Activated T-cell treated with anti-CD3 and anti-CD28 coated beads, Interleukin-2, amount 50 U/mL, for 72 hours (primary cell): ENCODE measurements at regions not wholly inside any gene's neighbourhood (a gene's known extent, or its start where the extent isn't known, plus 50 kb on each side); places are given as distances from the start of the nearest gene placed in this dataset.

Source experiments
- ATAC-seq, 2 donors: fragments of 150-1000 bp; cut with Tn5 transposase; replicated peaks in 1 of 2; 2 replicates each; pipeline ENCODE4 v1.10.0; 2021; ENCODE audit warnings: moderate library complexity in 2 of 2, mild to moderate bottlenecking in 1 of 2
- DNase-seq, 2 donors: peaks; one replicate each; pipeline ENCODE4 v3.0.0; 2021 to 2022; ENCODE audit warnings: mixed read lengths in 1 of 2
- H3K27ac Mint-ChIP-seq: one replicate; pipeline ENCODE4 v1.8.0; 2022; ENCODE audit warnings: mild to moderate bottlenecking, moderate library complexity, mixed read lengths
- H3K27me3 Mint-ChIP-seq: one replicate; pipeline ENCODE4 v1.8.0; 2022; ENCODE audit warnings: low read depth, mixed read lengths
- H3K36me3 Mint-ChIP-seq, 2 donors: one replicate each; pipeline ENCODE4 v1.8.0; 2022; ENCODE audit warnings: mixed read lengths in 2 of 2, mild to moderate bottlenecking in 1 of 2; ENCODE audit not compliant: insufficient read depth in 2 of 2
- H3K4me1 Mint-ChIP-seq: one replicate; pipeline ENCODE4 v1.8.0; 2022; ENCODE audit warnings: low read depth, mixed read lengths
- H3K4me3 Mint-ChIP-seq, 2 donors: one replicate each; pipeline ENCODE4 v1.8.0; 2022; ENCODE audit warnings: mild to moderate bottlenecking in 2 of 2, mixed read lengths in 2 of 2, moderate library complexity in 2 of 2
- H3K9me3 Mint-ChIP-seq, 2 donors: one replicate each; pipeline ENCODE4 v1.8.0; 2022; ENCODE audit warnings: mixed read lengths in 2 of 2

GRCh38 chr11:121714351-121714750 lies 261.6 kb upstream of the SORL1-AS1 start:
- H3K36me3 Mint-ChIP-seq, result no peaks in the 10 kb centered on the region
- no peaks in the 10 kb centered on the region for H3K4me1 Mint-ChIP-seq
- H3K4me3 Mint-ChIP-seq, result no peak overlapping the region
- peaks cover 11% of the 10 kb centered on the region for H3K27me3 Mint-ChIP-seq
- peaks cover 0 to 5% of the 10 kb centered on the region in 2 donors for H3K9me3 Mint-ChIP-seq
- H3K27ac Mint-ChIP-seq, result no peak overlapping the region
- ATAC-seq (no peak), DNase-seq (no peak)

DNA sequence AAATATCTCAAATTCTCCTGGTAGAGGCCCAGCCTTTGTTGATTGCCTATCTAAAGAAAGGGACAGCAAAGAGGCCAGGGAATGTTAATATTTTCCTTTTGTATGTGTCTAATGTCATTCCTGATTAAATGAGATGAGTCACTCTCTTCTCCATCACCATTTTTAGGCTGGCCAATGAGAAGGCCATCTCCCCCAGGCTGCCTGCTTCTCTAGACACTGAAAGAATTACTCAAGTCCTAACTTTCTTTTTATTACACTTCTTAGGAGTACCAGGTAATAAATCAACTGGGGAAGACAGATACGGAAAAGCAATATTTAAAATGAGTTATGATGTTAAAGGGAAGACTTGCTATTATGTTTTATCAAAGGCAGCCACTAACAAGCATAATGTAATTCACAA lies 259.2 kb upstream of the SORL1-AS1 start:
- DNase-seq (no peak), ATAC-seq (no peak)
- Mint-ChIP-seq H3K27ac (no peak overlapping the region), H3K36me3 (no peaks in the 10 kb centered on the region), H3K9me3 (peaks cover 0 to 3% of the 10 kb centered on the region in 2 donors), H3K4me1 (no peaks in the 10 kb centered on the region), H3K4me3 (no peak overlapping the region), H3K27me3 (peaks cover 11% of the 10 kb centered on the region)

GRCh38 chr11:121711236-121711635 lies 258.5 kb upstream of the SORL1-AS1 start:
- Mint-ChIP-seq H3K27me3 (peaks cover 11% of the 10 kb centered on the region), H3K4me1 (no peaks in the 10 kb centered on the region), H3K4me3 (no peak overlapping the region), H3K9me3 (peaks cover 0 to 3% of the 10 kb centered on the region in 2 donors), H3K36me3 (no peaks in the 10 kb centered on the region), H3K27ac (no peak overlapping the region)
- no peak for DNase-seq
- ATAC-seq, result no peak

DNA sequence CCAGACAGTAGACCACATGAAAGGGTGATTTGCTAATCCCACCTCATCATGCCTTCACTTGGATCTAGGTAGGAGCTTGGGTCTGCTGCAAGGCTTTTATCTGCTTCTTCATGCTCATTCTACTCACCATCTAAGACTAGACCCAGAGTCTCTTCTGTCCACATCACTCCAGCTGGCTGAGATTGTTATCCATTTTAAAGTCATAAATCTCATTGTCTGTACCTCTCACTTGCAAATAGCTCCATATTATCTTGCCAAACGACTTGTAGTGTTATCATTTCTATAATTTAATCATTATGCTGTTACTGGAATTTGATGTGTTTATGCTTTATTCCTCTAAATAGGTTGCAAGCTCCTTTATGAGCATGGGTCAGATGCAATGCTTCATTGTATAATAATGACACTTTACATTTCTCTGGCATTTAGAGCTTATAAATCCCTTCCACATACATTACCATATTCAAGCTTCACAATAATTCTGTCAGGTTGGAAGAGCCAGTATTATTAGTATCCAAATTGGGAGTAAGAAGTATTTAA lies 254.2 kb upstream of the SORL1-AS1 start:
- DNase-seq (no peak), ATAC-seq (no peak)
- no peak overlapping the region for H3K4me3 Mint-ChIP-seq
- H3K27ac Mint-ChIP-seq, result no peak overlapping the region
- no peaks in the 10 kb centered on the region for H3K4me1 Mint-ChIP-seq
- H3K36me3 Mint-ChIP-seq, result no peaks in the 10 kb centered on the region
- H3K9me3 Mint-ChIP-seq, result no peaks in the 10 kb centered on the region
- peaks cover 16% of the 10 kb centered on the region for H3K27me3 Mint-ChIP-seq

DNA sequence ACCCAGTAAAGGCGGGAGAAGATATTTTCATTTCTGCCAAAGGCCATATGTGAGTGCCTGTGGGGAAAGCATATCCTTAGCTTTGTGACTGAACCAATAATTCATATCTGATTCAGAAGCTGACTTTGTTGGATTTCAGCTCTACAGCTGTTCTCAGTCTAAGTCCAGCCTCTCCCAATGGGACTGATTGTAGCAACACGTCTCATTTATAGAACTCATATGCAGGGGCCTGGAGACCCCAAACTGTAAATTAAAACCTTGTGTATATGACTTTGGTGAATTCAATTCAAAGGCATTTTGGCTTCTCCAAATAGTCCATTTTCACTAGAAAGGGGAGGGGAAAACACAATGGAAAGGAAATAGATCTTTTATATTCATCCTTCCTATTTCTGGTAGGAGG lies 250.4 kb upstream of the SORL1-AS1 start:
- H3K36me3 Mint-ChIP-seq, result no peaks in the 10 kb centered on the region
- no peak overlapping the region for H3K27ac Mint-ChIP-seq
- DNase-seq (no peak), ATAC-seq (no peak)
- no peaks in the 10 kb centered on the region for H3K9me3 Mint-ChIP-seq
- H3K4me1 Mint-ChIP-seq, result no peaks in the 10 kb centered on the region
- H3K4me3 Mint-ChIP-seq, result no peak overlapping the region
- peaks cover 28% of the 10 kb centered on the region for H3K27me3 Mint-ChIP-seq

DNA sequence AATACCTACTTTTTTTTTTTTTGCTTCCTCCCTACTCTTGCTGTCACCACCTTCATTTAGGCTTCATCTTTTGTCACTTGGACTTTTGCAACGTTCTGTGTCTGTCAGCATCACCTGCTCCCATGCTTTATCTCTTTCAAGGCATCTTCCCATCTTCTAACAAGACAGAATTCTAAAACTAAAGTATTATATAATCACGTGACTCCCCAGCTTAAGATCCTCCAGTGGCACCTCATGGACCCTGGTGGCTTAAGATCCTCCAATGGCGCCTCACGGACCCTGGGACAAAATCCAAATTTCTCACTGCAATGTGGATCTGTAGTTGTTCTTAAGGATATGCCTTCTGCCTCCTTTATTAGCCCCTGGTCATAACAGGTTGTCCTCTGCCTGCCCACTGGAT lies 248.2 kb upstream of the SORL1-AS1 start:
- no peaks in the 10 kb centered on the region for H3K9me3 Mint-ChIP-seq
- DNase-seq, result no peak
- ATAC-seq, result no peak
- H3K27ac Mint-ChIP-seq, result no peak overlapping the region
- no peak overlapping the region for H3K4me3 Mint-ChIP-seq
- no peaks in the 10 kb centered on the region for H3K36me3 Mint-ChIP-seq
- H3K27me3 Mint-ChIP-seq, result peaks cover 28% of the 10 kb centered on the region
- H3K4me1 Mint-ChIP-seq, result no peaks in the 10 kb centered on the region

- H3K27me3 Mint-ChIP-seq, result peaks cover 28% of the 10 kb centered on the region
- no peak overlapping the region for H3K4me3 Mint-ChIP-seq
- no peak for ATAC-seq
- H3K36me3 Mint-ChIP-seq, result no peaks in the 10 kb centered on the region
- no peak for DNase-seq
- H3K4me1 Mint-ChIP-seq, result no peaks in the 10 kb centered on the region
- H3K9me3 Mint-ChIP-seq, result no peaks in the 10 kb centered on the region
- no peak overlapping the region for H3K27ac Mint-ChIP-seq
Measured at GRCh38 chr11:121699801-121700200, 247.0 kb upstream of the SORL1-AS1 start.

DNA sequence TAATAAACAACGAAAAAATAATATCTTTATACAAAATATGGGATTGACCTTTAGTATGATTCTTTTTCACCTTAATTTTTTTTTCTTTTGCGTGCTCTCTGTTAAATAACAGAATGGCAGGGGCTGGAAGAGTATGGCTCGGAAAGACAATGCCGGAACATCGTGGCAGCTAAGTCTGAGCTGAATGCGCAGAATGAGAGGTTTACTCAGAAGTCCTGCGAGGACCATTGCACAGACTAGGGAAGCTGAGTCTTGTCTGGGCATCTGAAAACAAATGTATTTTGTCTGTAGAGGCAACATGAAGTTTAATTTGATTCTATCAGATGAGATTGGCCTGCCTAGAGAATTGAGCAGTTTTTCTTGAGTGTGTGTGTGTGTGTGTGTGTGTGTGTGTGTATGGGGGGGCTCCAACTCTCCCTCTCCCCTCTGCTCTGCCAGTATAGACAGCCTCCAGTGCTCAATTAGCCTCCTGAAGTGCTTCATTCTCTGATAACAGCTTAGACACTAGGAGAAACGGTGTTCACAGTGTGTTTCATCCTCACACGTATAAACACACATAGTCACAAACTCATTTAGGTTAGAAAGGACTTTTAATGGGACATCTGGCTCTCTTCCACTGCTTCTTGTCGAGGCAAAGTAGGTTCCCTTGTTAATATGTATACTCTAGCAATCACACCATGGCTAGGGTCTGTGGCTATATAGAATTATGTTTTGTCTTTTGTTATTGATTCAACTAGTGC lies 244.3 kb upstream of the SORL1-AS1 start:
- DNase-seq, result no peak
- Mint-ChIP-seq H3K27me3 (peaks cover 12% of the 10 kb centered on the region), H3K9me3 (no peaks in the 10 kb centered on the region), H3K27ac (no peak overlapping the region), H3K36me3 (no peaks in the 10 kb centered on the region), H3K4me1 (no peaks in the 10 kb centered on the region), H3K4me3 (no peak overlapping the region)
- no peak for ATAC-seq

DNA sequence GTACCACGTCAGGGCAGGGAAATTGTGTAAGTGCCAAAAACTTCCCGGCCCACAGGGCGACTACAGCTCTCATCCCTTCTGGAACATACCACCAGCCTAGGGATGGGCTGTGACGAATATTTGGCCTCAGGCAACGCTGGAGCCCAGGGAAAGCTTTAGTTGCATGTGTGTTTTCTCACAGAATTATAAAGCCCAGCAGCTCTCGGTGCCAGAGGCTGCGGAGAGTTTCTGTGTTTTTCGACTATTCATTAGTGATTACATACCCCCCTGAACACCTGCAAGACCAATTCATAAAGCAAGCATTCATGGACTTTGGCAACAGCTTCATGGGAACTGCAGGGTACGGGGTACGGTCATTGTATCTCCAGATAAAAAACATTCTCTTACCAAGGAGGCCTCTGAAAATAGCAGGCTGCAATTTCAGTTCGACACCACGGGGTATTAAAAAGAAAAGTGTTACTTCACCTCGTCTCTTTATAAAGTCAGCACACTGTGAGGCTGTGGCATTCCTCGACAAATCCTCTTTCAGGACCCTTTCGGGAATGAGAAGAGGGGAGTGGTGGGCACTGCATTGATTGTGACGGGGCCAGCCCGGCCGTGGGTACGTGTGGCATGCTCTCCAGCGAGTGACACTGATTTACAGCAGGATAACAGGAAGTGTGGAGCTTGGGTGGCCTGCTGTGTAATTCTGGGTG lies 243.6 kb upstream of the SORL1-AS1 start:
- no peak for DNase-seq
- no peak overlapping the region for H3K27ac Mint-ChIP-seq
- H3K4me1 Mint-ChIP-seq, result no peaks in the 10 kb centered on the region
- no peak overlapping the region for H3K4me3 Mint-ChIP-seq
- no peaks in the 10 kb centered on the region for H3K9me3 Mint-ChIP-seq
- H3K27me3 Mint-ChIP-seq, result peaks cover 7% of the 10 kb centered on the region
- ATAC-seq, result no peak
- no peaks in the 10 kb centered on the region for H3K36me3 Mint-ChIP-seq

DNA sequence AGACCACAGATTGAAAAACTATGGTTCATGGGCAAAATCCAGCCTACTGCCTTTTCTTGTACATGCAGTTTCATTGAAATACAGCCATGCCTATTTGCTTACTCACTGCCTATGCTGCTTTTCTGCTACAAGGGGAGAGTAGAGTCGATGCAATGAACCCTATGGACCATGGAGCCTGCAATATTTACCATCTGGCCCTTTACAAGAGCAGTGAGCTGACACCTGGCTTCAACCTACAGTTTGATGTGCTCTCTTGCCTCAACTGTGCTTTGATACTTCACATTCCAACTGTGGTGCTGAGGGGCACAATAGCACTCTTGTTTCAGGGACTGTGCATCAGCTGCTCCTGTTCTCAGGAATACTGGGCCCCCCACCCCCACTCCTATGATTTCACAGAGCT lies 239.5 kb upstream of the SORL1-AS1 start:
- H3K4me3 Mint-ChIP-seq, result no peak overlapping the region

GRCh38 chr11:121688860-121689614 lies 236.3 kb upstream of the SORL1-AS1 start:
- Mint-ChIP-seq H3K36me3 (peaks cover 0 to 2% of the 10 kb centered on the region in 2 donors), H3K27ac (no peak overlapping the region), H3K27me3 (no peaks in the 10 kb centered on the region), H3K9me3 (no peaks in the 10 kb centered on the region), H3K4me1 (no peaks in the 10 kb centered on the region), H3K4me3 (no peak overlapping the region)
- ATAC-seq, result no peak
- DNase-seq, result no peak

More for the DNA sequence above, 239.5 kb upstream of the SORL1-AS1 start:
- ATAC-seq (no peak), DNase-seq (no peak)
- Mint-ChIP-seq H3K27ac (no peak overlapping the region), H3K27me3 (no peaks in the 10 kb centered on the region), H3K36me3 (peaks cover 0 to 2% of the 10 kb centered on the region in 2 donors), H3K9me3 (no peaks in the 10 kb centered on the region), H3K4me1 (no peaks in the 10 kb centered on the region)

DNA sequence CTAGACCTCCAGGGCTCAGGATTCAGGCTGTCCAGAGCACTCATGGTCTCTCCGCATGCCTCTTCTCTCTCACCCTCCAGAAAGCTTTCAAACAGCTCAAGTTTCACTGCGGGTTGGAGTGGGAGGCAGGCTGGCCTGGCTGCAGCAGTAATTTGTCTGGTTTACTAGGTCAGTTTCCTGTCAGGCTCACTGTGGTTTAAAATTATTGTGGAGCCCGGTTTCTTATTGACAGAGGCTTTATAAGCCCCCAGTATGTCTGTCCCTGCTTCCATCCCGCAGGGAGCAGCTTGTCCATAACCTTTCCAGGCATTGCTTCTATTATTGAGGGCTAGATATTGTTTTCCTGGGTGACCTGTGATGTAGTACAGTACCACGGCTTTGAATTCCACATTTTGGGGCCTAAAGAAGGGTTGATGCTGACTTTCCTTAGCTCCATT lies 235.3 kb upstream of the SORL1-AS1 start:
- DNase-seq (no peak), ATAC-seq (no peak)
- Mint-ChIP-seq H3K27me3 (no peaks in the 10 kb centered on the region), H3K27ac (no peak overlapping the region), H3K4me3 (no peak overlapping the region), H3K9me3 (no peaks in the 10 kb centered on the region), H3K36me3 (peaks cover 0 to 2% of the 10 kb centered on the region in 2 donors), H3K4me1 (no peaks in the 10 kb centered on the region)

DNA sequence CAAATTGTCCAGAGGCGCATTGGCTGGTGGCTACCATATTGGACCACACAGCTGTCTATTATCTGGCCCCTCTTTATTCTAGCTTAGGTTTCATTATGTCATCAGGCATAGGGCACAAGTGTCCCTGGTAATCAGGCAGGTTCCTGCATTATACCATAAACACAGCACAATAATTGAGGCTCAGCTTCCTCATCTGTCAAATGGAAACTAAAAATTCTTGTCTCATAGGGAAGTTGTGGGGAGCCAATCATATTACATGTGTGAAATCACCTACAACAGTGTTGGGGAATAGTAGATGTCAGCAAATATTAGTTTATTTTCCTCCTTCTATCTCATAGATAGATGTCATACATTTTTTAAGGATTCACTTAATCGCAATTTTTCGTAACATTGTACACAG lies 231.0 kb upstream of the SORL1-AS1 start:
- Mint-ChIP-seq H3K4me3 (no peak overlapping the region), H3K27me3 (no peaks in the 10 kb centered on the region), H3K9me3 (peaks cover 0 to 2% of the 10 kb centered on the region in 2 donors), H3K36me3 (no peaks in the 10 kb centered on the region), H3K4me1 (no peaks in the 10 kb centered on the region), H3K27ac (no peak overlapping the region)
- DNase-seq (no peak), ATAC-seq (no peak)
